Neural crest cell (in vitro differentiated cells): ENCODE measurements at regions not wholly inside any gene's neighbourhood (a gene's known extent, or its start where the extent isn't known, plus 50 kb on each side); places are given as distances from the start of the nearest gene placed in this dataset.

Experiments
- DNase-seq: peaks from one replicate; pipeline ENCODE4 v3.0.0; 2021; ENCODE audit warnings: low read depth, mixed read lengths, low spot score
- H3K27ac Mint-ChIP-seq: one replicate; pipeline ENCODE4 v1.8.0; 2021; ENCODE audit warnings: mild to moderate bottlenecking, mixed read lengths; ENCODE audit not compliant: unreplicated experiment
- H3K27me3 Mint-ChIP-seq: 2 replicates; pipeline ENCODE4 v1.8.0; 2021; ENCODE audit warnings: low read depth, mild to moderate bottlenecking, mixed read lengths
- H3K36me3 Mint-ChIP-seq: 2 replicates; pipeline ENCODE4 v1.8.0; 2021; ENCODE audit warnings: low read depth, mild to moderate bottlenecking, mixed read lengths
- H3K4me1 Mint-ChIP-seq: 2 replicates; pipeline ENCODE4 v1.8.0; 2021; ENCODE audit warnings: mixed read lengths
- H3K4me3 Mint-ChIP-seq: one replicate; pipeline ENCODE4 v1.8.0; 2021; ENCODE audit warnings: mild to moderate bottlenecking, mixed read lengths
- H3K9me3 Mint-ChIP-seq: 2 replicates; pipeline ENCODE4 v1.8.0; 2021; ENCODE audit warnings: mixed read lengths
- TF ChIP-seq, protein P1 (sequence below): fragments of 200-600 bp; sonication (generic); conservative IDR thresholded peaks from 2 replicates; pipeline ENCODE4 v1.5.0; 2021; ENCODE audit warnings: antibody characterized with exemption, mild to moderate bottlenecking

DNA sequence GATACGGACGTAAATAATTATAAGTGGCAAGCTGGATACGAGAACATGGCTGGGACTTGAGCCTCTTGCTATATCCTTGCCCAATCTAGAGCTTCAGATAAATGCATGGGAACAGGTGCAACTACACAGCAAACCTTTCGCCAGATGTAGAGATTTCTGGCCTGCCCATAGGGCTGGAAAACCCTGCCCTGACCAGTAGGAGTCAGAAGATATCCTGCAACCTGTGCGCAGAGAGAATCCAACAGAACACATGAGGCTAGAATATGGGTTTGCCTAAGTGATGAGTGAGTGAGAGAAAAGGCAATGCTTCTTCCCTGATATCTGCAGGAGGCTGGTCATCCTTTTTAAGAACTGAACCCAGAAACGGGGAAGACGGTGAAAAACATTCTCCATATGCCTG, 805.3 kb upstream of the TENM3 start:
- H3K9me3 Mint-ChIP-seq = no peaks in the 10 kb centered on the region
- no peak overlapping the region for H3K27ac Mint-ChIP-seq
- TF ChIP-seq, protein P1, sequence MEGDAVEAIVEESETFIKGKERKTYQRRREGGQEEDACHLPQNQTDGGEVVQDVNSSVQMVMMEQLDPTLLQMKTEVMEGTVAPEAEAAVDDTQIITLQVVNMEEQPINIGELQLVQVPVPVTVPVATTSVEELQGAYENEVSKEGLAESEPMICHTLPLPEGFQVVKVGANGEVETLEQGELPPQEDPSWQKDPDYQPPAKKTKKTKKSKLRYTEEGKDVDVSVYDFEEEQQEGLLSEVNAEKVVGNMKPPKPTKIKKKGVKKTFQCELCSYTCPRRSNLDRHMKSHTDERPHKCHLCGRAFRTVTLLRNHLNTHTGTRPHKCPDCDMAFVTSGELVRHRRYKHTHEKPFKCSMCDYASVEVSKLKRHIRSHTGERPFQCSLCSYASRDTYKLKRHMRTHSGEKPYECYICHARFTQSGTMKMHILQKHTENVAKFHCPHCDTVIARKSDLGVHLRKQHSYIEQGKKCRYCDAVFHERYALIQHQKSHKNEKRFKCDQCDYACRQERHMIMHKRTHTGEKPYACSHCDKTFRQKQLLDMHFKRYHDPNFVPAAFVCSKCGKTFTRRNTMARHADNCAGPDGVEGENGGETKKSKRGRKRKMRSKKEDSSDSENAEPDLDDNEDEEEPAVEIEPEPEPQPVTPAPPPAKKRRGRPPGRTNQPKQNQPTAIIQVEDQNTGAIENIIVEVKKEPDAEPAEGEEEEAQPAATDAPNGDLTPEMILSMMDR = no peak
- no peak for DNase-seq
- no peaks in the 10 kb centered on the region for H3K36me3 Mint-ChIP-seq
- no peak overlapping the region for H3K4me3 Mint-ChIP-seq
- H3K4me1 Mint-ChIP-seq = no peaks in the 10 kb centered on the region
- no peaks in the 10 kb centered on the region for H3K27me3 Mint-ChIP-seq

DNA sequence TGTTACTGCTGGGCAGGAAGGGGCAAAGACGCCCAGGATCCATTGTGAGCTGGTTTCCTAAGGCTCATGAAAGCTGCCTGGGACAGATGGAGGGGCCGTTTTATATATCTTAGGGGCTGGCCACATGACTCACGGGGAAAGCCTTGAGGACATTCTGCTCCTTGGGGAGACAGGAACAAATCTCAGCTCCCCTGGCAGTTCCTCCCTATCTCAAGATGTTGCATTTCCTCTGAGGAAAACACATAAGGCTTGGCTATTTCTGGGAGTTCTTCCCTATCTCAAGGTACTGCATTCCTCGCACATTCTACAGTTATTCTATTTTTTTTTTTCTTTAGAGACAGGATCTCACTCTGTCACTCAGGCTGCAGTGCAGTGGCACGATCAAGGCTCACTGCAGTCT, 804.6 kb upstream of the TENM3 start:
- no peaks in the 10 kb centered on the region for H3K27me3 Mint-ChIP-seq
- H3K4me3 Mint-ChIP-seq = no peak overlapping the region
- no peak overlapping the region for H3K27ac Mint-ChIP-seq
- TF ChIP-seq, protein P1 = no peak
- no peaks in the 10 kb centered on the region for H3K9me3 Mint-ChIP-seq
- H3K4me1 Mint-ChIP-seq = no peaks in the 10 kb centered on the region
- DNase-seq = no peak
- H3K36me3 Mint-ChIP-seq = no peaks in the 10 kb centered on the region

DNA sequence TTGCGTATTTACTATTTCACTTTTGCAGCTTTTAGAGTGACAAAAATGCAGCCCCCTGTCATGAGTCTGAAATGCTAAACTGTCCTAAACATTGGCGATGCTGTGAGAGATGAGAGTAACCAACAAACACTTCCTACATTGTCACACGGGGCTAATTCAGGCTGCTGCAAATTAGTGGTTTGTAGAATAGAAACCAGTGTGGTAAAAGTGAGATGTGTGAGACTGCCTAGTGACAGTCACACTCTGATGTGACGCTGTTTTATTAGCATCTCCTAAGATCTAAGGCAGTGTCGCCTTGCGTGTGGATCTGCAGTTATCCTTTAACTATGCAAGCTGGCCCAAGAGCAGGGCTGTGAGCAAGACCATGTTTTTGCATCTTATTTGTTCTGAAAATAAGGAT, 800.2 kb upstream of the TENM3 start:
- Mint-ChIP-seq H3K9me3 (no peaks in the 10 kb centered on the region), H3K27me3 (no peaks in the 10 kb centered on the region), H3K27ac (no peak overlapping the region), H3K36me3 (no peaks in the 10 kb centered on the region), H3K4me3 (no peak overlapping the region), H3K4me1 (no peaks in the 10 kb centered on the region)
- TF ChIP-seq, protein P1 = no peak
- no peak for DNase-seq

DNA sequence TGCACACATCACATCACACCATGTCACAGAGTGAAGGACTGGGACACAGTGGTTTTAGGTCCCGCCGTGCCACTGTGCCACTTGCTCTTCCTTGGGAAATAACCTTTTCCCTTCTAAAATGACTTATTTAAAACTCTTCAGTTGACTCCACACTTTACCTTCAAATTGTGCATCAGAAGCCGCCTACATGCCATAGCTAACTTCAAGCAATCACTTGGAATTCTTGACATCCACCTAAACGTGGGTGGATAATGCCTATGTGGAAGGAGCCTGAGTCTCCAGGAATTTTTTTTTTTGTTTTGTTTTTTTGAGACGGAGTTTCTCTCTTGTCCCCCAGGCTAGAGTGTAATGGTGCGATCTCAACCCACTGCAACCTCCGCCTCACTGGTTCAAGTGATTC, 777.4 kb upstream of the TENM3 start:
- Mint-ChIP-seq H3K36me3 (no peaks in the 10 kb centered on the region), H3K27ac (no peak overlapping the region), H3K4me1 (no peaks in the 10 kb centered on the region), H3K9me3 (peaks cover 2% of the 10 kb centered on the region), H3K4me3 (no peak overlapping the region), H3K27me3 (no peaks in the 10 kb centered on the region)
- DNase-seq = no peak
- TF ChIP-seq, protein P1 = no peak

DNA sequence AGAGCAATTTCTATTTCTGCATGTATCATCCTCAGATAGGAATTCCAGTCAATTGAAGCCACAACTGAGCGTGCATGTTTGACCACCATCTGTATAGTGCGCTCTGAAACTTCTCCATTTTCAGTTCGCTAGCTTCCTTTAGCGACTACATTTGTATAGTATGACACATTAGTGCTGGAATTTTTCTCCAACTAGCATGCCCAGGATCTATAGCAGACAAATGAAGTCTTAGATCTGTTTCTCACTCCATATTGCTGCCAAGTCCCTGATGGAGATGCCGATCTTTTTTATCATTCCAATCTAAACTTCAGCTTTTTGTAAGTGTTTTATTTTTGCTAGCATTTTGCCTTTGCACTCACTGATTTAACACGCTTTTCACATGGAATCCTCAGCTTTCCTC, 774.8 kb upstream of the TENM3 start:
- no peak for DNase-seq
- TF ChIP-seq, protein P1 = no peak
- Mint-ChIP-seq H3K9me3 (peaks cover 2% of the 10 kb centered on the region), H3K27ac (no peak overlapping the region), H3K36me3 (no peaks in the 10 kb centered on the region), H3K27me3 (no peaks in the 10 kb centered on the region), H3K4me3 (no peak overlapping the region), H3K4me1 (peaks cover 5% of the 10 kb centered on the region)

DNA sequence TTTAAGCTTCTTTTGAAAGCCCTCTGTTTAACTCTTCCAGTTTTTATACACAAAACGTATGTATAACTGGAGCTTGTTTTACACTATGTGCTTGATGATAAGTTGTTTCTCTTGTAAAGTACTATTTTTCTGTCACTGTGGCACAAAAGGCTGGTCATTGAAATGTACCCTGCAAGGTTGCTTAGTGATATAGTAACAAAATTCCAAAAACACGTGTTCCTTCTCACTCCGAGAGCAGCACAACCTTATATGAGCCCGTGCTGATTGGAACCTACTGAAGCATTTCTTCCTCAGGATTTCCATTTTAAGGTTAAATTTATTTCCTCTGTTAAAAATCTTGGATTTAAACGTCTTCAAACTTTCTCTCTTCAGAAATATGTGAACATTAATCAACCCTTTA, 772.9 kb upstream of the TENM3 start:
- Mint-ChIP-seq H3K36me3 (no peaks in the 10 kb centered on the region), H3K4me1 (peaks cover 9% of the 10 kb centered on the region), H3K9me3 (no peaks in the 10 kb centered on the region), H3K27ac (no peak overlapping the region), H3K4me3 (no peak overlapping the region), H3K27me3 (no peaks in the 10 kb centered on the region)
- DNase-seq = no peak
- TF ChIP-seq, protein P1 = no peak
